Stomach (tissue), 4 donors: ENCODE measurements at regions not wholly inside any gene's neighbourhood (a gene's known extent, or its start where the extent isn't known, plus 50 kb on each side); places are given as distances from the start of the nearest gene placed in this dataset.

Experiments
- CTCF ChIP-seq, 7 experiments: fragments of 450-650 bp in 4 of 7; fragments of 200-600 bp in 3 of 7; sonication (generic) in 3 of 7; IDR thresholded peaks; one replicate each; pipeline ENCODE4 v1.5.1; 2016 to 2019; ENCODE audit warnings: antibody characterized with exemption in 7 of 7, control low read depth in 2 of 7, mild to moderate bottlenecking in 1 of 7
- POLR2A ChIP-seq, 4 donors: fragments of 450-650 bp; IDR thresholded peaks; one replicate each; pipeline ENCODE4 v1.6.1; 2016; ENCODE audit warnings: antibody characterized with exemption in 4 of 4, control low read depth in 2 of 4, mild to moderate bottlenecking in 1 of 4, moderate library complexity in 1 of 4
- POLR2AphosphoS5 ChIP-seq, 3 donors: sonication (generic); formaldehyde crosslinking; IDR thresholded peaks; one replicate each; pipeline ENCODE4 v1.6.1; 2016; ENCODE audit warnings: antibody characterized with exemption in 3 of 3

DNA sequence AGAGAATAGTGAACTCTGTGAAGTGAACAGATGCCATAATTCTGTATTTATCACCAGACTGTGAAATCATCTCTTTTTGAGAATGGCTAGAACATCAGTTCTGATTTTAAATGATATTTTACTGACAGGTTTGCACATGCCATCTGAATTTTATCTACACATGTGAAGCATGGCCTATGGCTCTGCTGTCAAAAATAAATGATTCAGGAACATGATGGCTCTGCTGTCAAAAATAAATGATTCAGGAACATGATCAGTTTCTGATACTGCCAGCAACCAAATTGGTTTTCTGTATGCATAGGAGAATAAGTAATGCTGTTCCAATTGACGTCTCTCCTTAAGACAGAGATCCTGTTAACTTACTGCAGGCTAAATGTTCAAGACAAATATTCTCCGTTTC is 70.6 kb upstream of the TLL1 start:
- TF ChIP-seq POLR2A (IDR thresholded peaks at IDR 0.05) (no peak), CTCF (IDR thresholded peaks at IDR 0.05) (no peak), POLR2AphosphoS5 (IDR thresholded peaks at IDR 0.05) (no peak)
